ENCODE measurements at regions not wholly inside any gene's neighbourhood (a gene's known extent, or its start where the extent isn't known, plus 50 kb on each side); places are given as distances from the start of the nearest gene placed in this dataset.
A peak's percentile ranks its signal among the peaks of the same experiment; 100 is the strongest.

DNA sequence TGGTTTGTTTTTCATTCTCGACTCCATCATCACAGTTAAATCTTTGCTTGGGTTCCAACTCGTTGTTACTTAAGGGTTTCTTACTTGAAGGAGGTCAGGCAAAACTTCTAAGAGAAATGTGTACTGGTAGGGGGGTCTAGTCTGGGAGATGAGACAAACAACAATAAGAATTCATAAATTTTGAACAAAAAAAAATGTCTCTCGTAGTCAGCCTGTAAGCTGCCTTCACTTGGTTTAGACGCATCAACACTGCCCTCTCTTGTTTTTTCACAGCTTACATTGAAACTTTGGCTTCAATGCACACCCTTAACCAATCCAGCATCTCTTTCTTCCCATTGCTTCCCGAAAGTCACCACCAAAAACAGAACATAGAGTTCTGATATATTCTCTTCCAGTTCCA, 576.4 kb upstream of the PIK3C3 start:
- H3K27me3 ChIP-seq (ENCODE audit: control insufficient read depth, insufficient read depth), result no peaks in the 10 kb centered on the region
- intact Hi-C loops (cut with DNase I), result no loop called here
- no peak for DNase-seq
- no peak for ATAC-seq
- H3K4me1 ChIP-seq (ENCODE audit: control insufficient read depth, insufficient read depth, low read length), result no peaks in the 10 kb centered on the region
- 38% methylated on average over 5 of the region's 5 CpGs for WGBS
- H3K4me3 ChIP-seq (ENCODE audit: low read length), result no peak overlapping the region
- no peak overlapping the region for H3K27ac ChIP-seq (ENCODE audit: low read length)
- H3K9me3 ChIP-seq (ENCODE audit: control insufficient read depth, low read length), result no peaks in the 10 kb centered on the region

- no peaks in the 10 kb centered on the region for H3K4me1 ChIP-seq (ENCODE audit: control insufficient read depth, insufficient read depth, low read length)
- no peaks in the 10 kb centered on the region for H3K27me3 ChIP-seq (ENCODE audit: control insufficient read depth, insufficient read depth)
- DNase-seq, result no peak
- H3K9me3 ChIP-seq (ENCODE audit: control insufficient read depth, low read length), result no peaks in the 10 kb centered on the region
- H3K27ac ChIP-seq (ENCODE audit: low read length), result no peak overlapping the region
- no peak for ATAC-seq
- H3K4me3 ChIP-seq (ENCODE audit: low read length), result no peak overlapping the region
- intact Hi-C loops (cut with DNase I), result no loop called here
Observed at GRCh38 chr18:41373612-41374011, 581.4 kb upstream of the PIK3C3 start.

DNA sequence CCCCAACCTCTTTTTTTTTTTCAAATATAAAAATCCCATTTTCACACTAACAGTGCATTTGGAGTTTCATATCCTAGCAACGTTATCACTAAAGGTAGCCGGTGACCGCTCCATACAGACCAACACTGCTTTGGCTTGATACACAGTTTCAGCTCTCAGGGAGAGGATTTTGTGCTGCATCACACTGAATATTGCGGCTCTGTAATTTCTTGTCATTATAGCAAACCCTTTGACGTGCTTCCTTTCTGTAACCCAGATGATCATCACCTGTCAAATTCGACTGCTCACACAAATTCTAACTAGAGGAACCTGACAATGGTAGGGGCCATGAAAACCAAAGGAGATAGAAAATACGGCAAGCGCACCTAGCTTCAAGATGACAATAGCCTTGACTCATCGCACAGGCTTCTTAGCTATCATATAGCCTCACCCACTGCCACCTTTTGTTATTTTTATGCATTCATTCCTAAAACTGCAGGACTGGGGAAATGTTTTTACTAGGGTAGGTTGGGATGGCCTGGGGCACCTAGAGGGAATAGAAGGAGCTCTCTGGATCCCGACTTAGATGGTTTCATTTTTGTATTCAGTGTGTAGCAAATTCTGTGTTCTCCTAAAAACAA, 582.9 kb upstream of the PIK3C3 start:
- ATAC-seq, result no peak
- H3K4me3 ChIP-seq (ENCODE audit: low read length), result no peak overlapping the region
- intact Hi-C loops (cut with DNase I), result no loop called here
- no peaks in the 10 kb centered on the region for H3K4me1 ChIP-seq (ENCODE audit: control insufficient read depth, insufficient read depth, low read length)
- no peak for DNase-seq
- H3K27me3 ChIP-seq (ENCODE audit: control insufficient read depth, insufficient read depth), result no peaks in the 10 kb centered on the region
- 83% methylated on average over 10 of the region's 10 CpGs for WGBS
- no peaks in the 10 kb centered on the region for H3K9me3 ChIP-seq (ENCODE audit: control insufficient read depth, low read length)
- no peak overlapping the region for H3K27ac ChIP-seq (ENCODE audit: low read length)

GRCh38 chr18:41371156-41372045, 583.6 kb upstream of the PIK3C3 start:
- Histone ChIP-seq H3K27me3 (ENCODE audit: control insufficient read depth, insufficient read depth) (no peaks in the 10 kb centered on the region), H3K9me3 (ENCODE audit: control insufficient read depth, low read length) (no peaks in the 10 kb centered on the region), H3K4me3 (ENCODE audit: low read length) (no peak overlapping the region), H3K4me1 (ENCODE audit: control insufficient read depth, insufficient read depth, low read length) (no peaks in the 10 kb centered on the region), H3K27ac (ENCODE audit: low read length) (no peak overlapping the region)
- ATAC-seq (no peak), DNase-seq (peak in 1 of 3 donors; percentile 36)
- WGBS, result 43% methylated on average over 5 of the region's 5 CpGs
- intact Hi-C loops (cut with DNase I), result no loop called here

DNA sequence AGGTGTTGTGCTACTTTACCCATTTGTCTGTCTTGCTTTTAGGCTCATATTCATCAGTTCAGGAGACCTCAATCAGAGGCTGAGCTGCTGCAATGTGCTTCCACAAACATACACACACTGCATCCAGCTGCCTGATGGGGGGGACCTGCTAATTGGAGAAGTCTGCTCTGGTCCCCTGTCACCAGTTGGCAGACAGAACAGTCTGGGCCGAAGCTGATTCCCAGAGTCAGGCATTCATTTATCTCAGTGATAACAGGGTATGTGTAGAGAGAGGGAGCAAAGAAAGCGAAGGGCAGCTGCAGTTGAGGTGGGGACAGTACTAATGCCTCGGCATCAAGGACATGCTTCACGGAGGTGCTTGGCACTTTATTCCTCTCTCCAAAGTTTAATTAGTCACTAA, 584.3 kb upstream of the PIK3C3 start:
- Histone ChIP-seq H3K4me1 (ENCODE audit: control insufficient read depth, insufficient read depth, low read length) (no peaks in the 10 kb centered on the region), H3K4me3 (ENCODE audit: low read length) (no peak overlapping the region), H3K9me3 (ENCODE audit: control insufficient read depth, low read length) (no peaks in the 10 kb centered on the region), H3K27ac (ENCODE audit: low read length) (no peak overlapping the region), H3K27me3 (ENCODE audit: control insufficient read depth, insufficient read depth) (no peaks in the 10 kb centered on the region)
- WGBS, result 51% methylated on average over 4 of the region's 4 CpGs
- ATAC-seq, result no peak
- no peak for DNase-seq
- intact Hi-C loops (cut with DNase I), result no loop called here

- WGBS, result 89% methylated on average over 2 of the region's 2 CpGs
- ATAC-seq (no peak), DNase-seq (no peak)
- Histone ChIP-seq H3K9me3 (ENCODE audit: control insufficient read depth, low read length) (no peaks in the 10 kb centered on the region), H3K27ac (ENCODE audit: low read length) (no peak overlapping the region), H3K4me1 (ENCODE audit: control insufficient read depth, insufficient read depth, low read length) (no peaks in the 10 kb centered on the region), H3K4me3 (ENCODE audit: low read length) (no peak overlapping the region), H3K27me3 (ENCODE audit: control insufficient read depth, insufficient read depth) (no peaks in the 10 kb centered on the region)
- intact Hi-C loops (cut with DNase I), result no loop called here
Observed at GRCh38 chr18:41357708-41358107, 597.3 kb upstream of the PIK3C3 start.

- no peak for ATAC-seq
- 83% methylated on average over 3 of the region's 3 CpGs for WGBS
Observed at GRCh38 chr18:41353777-41354528, 601.1 kb upstream of the PIK3C3 start.

DNA sequence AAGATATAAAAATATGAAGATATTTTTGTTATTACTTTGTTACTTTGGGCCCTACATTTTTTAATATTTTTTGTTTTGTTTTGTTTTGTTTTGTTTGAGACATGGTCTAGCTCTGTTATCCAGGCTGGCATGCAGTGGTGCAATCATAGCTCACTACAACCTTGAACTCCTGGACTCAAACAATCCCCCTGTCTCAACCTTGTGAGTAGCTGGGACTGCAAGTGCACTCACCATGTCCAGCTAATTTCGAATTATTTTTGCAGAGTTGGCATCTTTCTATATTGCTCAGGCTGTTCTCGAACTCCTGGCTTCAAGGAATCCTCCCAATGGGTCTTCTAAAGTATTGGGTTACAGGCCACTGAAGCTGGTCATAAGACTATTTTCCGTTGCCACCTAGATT, 603.6 kb upstream of the PIK3C3 start:
- WGBS, result 82% methylated on average over 3 of the region's 3 CpGs
- intact Hi-C loops (cut with DNase I), result no loop called here
- Histone ChIP-seq H3K27ac (ENCODE audit: low read length) (no peak overlapping the region), H3K27me3 (ENCODE audit: control insufficient read depth, insufficient read depth) (no peaks in the 10 kb centered on the region), H3K9me3 (ENCODE audit: control insufficient read depth, low read length) (no peaks in the 10 kb centered on the region), H3K4me3 (ENCODE audit: low read length) (no peak overlapping the region), H3K4me1 (ENCODE audit: control insufficient read depth, insufficient read depth, low read length) (no peaks in the 10 kb centered on the region)
- ATAC-seq (no peak), DNase-seq (no peak)

More at GRCh38 chr18:41353777-41354528, 601.1 kb upstream of the PIK3C3 start:
- Histone ChIP-seq H3K9me3 (ENCODE audit: control insufficient read depth, low read length) (no peaks in the 10 kb centered on the region), H3K27ac (ENCODE audit: low read length) (no peak overlapping the region), H3K4me3 (ENCODE audit: low read length) (no peak overlapping the region), H3K27me3 (ENCODE audit: control insufficient read depth, insufficient read depth) (no peaks in the 10 kb centered on the region), H3K4me1 (ENCODE audit: control insufficient read depth, insufficient read depth, low read length) (no peaks in the 10 kb centered on the region)
- DNase-seq, result no peak
- intact Hi-C loops (cut with DNase I), result no loop called here

DNA sequence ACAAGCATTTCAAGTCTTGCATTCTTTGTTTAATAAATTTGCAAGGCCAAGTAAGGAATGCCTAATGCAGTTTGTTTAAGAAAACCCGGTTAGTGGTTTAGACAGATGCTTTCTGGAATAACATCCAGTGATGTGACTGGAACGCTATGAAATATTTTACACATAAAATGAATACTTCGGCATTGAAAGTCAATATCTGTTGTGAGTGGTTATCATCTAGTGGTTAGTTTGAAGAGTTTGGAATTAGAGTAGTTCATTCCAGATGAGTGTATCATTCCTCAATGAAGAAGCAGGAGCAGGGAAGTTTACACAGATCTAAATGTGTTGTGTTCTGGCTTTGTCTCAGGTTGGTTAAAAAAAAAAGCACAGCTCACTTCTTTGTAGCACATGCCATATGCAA, 608.0 kb upstream of the PIK3C3 start:
- Histone ChIP-seq H3K4me1 (ENCODE audit: control insufficient read depth, insufficient read depth, low read length) (no peaks in the 10 kb centered on the region), H3K27me3 (ENCODE audit: control insufficient read depth, insufficient read depth) (no peaks in the 10 kb centered on the region), H3K4me3 (ENCODE audit: low read length) (no peak overlapping the region), H3K27ac (ENCODE audit: low read length) (no peak overlapping the region), H3K9me3 (ENCODE audit: control insufficient read depth, low read length) (no peaks in the 10 kb centered on the region)
- WGBS, result 86% methylated on average over 3 of the region's 3 CpGs
- intact Hi-C loops (cut with DNase I), result no loop called here
- DNase-seq, result no peak
- no peak for ATAC-seq

DNA sequence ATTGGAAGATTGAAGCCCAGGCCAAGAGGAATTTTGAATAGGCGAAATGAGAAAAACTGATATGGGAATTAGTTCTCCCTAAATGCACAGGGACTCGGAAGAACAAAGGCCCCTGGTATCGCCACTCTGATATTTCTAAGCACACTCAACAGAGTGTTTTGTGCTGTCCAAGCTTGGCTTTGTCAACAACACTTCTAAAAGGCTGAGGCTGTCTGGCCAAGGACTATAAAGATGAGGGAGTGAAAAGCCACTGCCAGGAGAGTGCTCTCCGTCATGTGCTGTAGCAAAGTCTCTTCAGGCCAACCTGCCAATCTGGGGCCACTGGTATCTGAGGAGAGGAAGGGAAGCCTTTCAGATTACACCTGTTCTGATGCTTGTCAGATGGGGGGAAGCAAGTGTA, 611.2 kb upstream of the PIK3C3 start:
- no peaks in the 10 kb centered on the region for H3K4me1 ChIP-seq (ENCODE audit: control insufficient read depth, insufficient read depth, low read length)
- intact Hi-C loops (cut with DNase I), result no loop called here
- no peak overlapping the region for H3K4me3 ChIP-seq (ENCODE audit: low read length)
- no peaks in the 10 kb centered on the region for H3K9me3 ChIP-seq (ENCODE audit: control insufficient read depth, low read length)
- H3K27ac ChIP-seq (ENCODE audit: low read length), result no peak overlapping the region
- no peak for DNase-seq
- H3K27me3 ChIP-seq (ENCODE audit: control insufficient read depth, insufficient read depth), result no peaks in the 10 kb centered on the region
- 64% methylated on average over 4 of the region's 4 CpGs for WGBS
- no peak for ATAC-seq

GRCh38 chr18:41338341-41338740, 616.7 kb upstream of the PIK3C3 start:
- WGBS, result 52% methylated on average over 1 of the region's 1 CpG
- H3K27me3 ChIP-seq (ENCODE audit: control insufficient read depth, insufficient read depth), result no peaks in the 10 kb centered on the region
- DNase-seq (no peak), ATAC-seq (no peak)
- no peak overlapping the region for H3K27ac ChIP-seq (ENCODE audit: low read length)
- intact Hi-C loops (cut with DNase I), result no loop called here
- no peak overlapping the region for H3K4me3 ChIP-seq (ENCODE audit: low read length)
- no peaks in the 10 kb centered on the region for H3K4me1 ChIP-seq (ENCODE audit: control insufficient read depth, insufficient read depth, low read length)
- H3K9me3 ChIP-seq (ENCODE audit: control insufficient read depth, low read length), result no peaks in the 10 kb centered on the region
